H9 (cell line): ENCODE measurements at regions not wholly inside any gene's neighbourhood (a gene's known extent, or its start where the extent isn't known, plus 50 kb on each side); places are given as distances from the start of the nearest gene placed in this dataset.

ENCODE experiments used
- DNase-seq: peaks from one replicate; pipeline ENCODE4 v3.0.0-alpha.2; 2017
- H2AFZ ChIP-seq: one replicate; pipeline ENCODE4 v1.6.1; 2013; ENCODE audit warnings: mild to moderate bottlenecking, low read length, control low read depth, moderate library complexity
- H2AK5ac ChIP-seq: 2 replicates; pipeline ENCODE4 v1.6.1; 2013; ENCODE audit warnings: low read length, control low read depth, mixed read lengths; ENCODE audit not compliant: insufficient read length
- H2BK120ac ChIP-seq: one replicate; pipeline ENCODE4 v1.6.1; 2013; ENCODE audit warnings: low read depth, mild to moderate bottlenecking, low read length, control low read depth, inconsistent platforms; ENCODE audit not compliant: poor library complexity, severe bottlenecking
- H2BK12ac ChIP-seq: 2 replicates; pipeline ENCODE4 v1.6.1; 2013; ENCODE audit warnings: low read length, control low read depth, mixed read lengths, low read depth; ENCODE audit not compliant: insufficient read length
- H2BK15ac ChIP-seq: 2 replicates; pipeline ENCODE4 v1.6.1; 2013; ENCODE audit warnings: low read depth, low read length, control low read depth
- H2BK20ac ChIP-seq: one replicate; pipeline ENCODE4 v1.6.1; 2013; ENCODE audit warnings: low read depth, mild to moderate bottlenecking, low read length, control low read depth, inconsistent platforms; ENCODE audit not compliant: poor library complexity, severe bottlenecking
- H2BK5ac ChIP-seq: 2 replicates; pipeline ENCODE4 v1.6.1; 2013; ENCODE audit warnings: low read length, control low read depth, mixed read lengths; ENCODE audit not compliant: insufficient read length
- H3K14ac ChIP-seq: 2 replicates; pipeline ENCODE4 v1.6.1; 2013; ENCODE audit warnings: low read length, control low read depth; ENCODE audit not compliant: insufficient read depth
- H3K18ac ChIP-seq: 2 replicates; pipeline ENCODE4 v1.6.1; 2013; ENCODE audit warnings: low read depth, mild to moderate bottlenecking, mixed read lengths, low read length, control low read depth; ENCODE audit not compliant: insufficient read length
- H3K23ac ChIP-seq: 2 replicates; pipeline ENCODE4 v1.6.1; 2013; ENCODE audit warnings: low read length, control low read depth, mixed read lengths, low read depth; ENCODE audit not compliant: insufficient read length
- H3K23me2 ChIP-seq: 2 replicates; pipeline ENCODE4 v1.6.1; 2013; ENCODE audit warnings: low read depth, mild to moderate bottlenecking, mixed read lengths, low read length, control low read depth; ENCODE audit not compliant: insufficient read length, poor library complexity, severe bottlenecking
- H3K27ac ChIP-seq: 2 replicates; pipeline ENCODE4 v1.5.1; 2013; ENCODE audit warnings: low read length, control low read depth, mixed read lengths, low read depth; ENCODE audit not compliant: insufficient read length
- H3K27me3 ChIP-seq: 2 replicates; pipeline ENCODE4 v1.6.1; 2013; ENCODE audit warnings: low read length, control low read depth, inconsistent platforms; ENCODE audit not compliant: insufficient read depth
- H3K4ac ChIP-seq: 2 replicates; pipeline ENCODE4 v1.6.1; 2013; ENCODE audit warnings: low read depth, mild to moderate bottlenecking, control low read depth, inconsistent platforms, low read length, moderate library complexity
- H3K4me1 ChIP-seq: 2 replicates; pipeline ENCODE4 v1.6.1; 2013; ENCODE audit warnings: low read length, control low read depth, inconsistent platforms; ENCODE audit not compliant: insufficient read depth
- H3K4me2 ChIP-seq: 2 replicates; pipeline ENCODE4 v1.6.1; 2013; ENCODE audit warnings: low read length, control low read depth, mixed read lengths; ENCODE audit not compliant: insufficient read length, insufficient read depth
- H3K56ac ChIP-seq: 2 replicates; pipeline ENCODE4 v1.6.1; 2013; ENCODE audit warnings: low read depth, mild to moderate bottlenecking, mixed read lengths, low read length, control low read depth; ENCODE audit not compliant: insufficient read length
- H3K79me1 ChIP-seq: 2 replicates; pipeline ENCODE4 v1.6.1; 2013; ENCODE audit warnings: low read depth, mild to moderate bottlenecking, moderate library complexity, low read length, control low read depth, inconsistent platforms; ENCODE audit not compliant: insufficient read depth, poor library complexity, severe bottlenecking
- H3K79me2 ChIP-seq: 2 replicates; pipeline ENCODE4 v1.6.1; 2013; ENCODE audit warnings: low read length, control low read depth, inconsistent platforms; ENCODE audit not compliant: insufficient read depth
- H3K9ac ChIP-seq: 2 replicates; pipeline ENCODE4 v1.6.1; 2013; ENCODE audit warnings: low read length, control low read depth, mixed read lengths; ENCODE audit not compliant: insufficient read length; ENCODE audit errors: extremely low read depth
- H3K9me3 ChIP-seq: one replicate; pipeline ENCODE4 v1.6.1; 2013; ENCODE audit warnings: low read depth, low read length, inconsistent platforms; ENCODE audit not compliant: control insufficient read depth
- H3T11ph ChIP-seq: one replicate; pipeline ENCODE4 v1.6.1; 2013; ENCODE audit warnings: mild to moderate bottlenecking, low read length, control low read depth, inconsistent platforms
- H4K20me1 ChIP-seq: one replicate; pipeline ENCODE4 v1.6.1; 2013; ENCODE audit not compliant: control insufficient read depth, insufficient read length, insufficient read depth
- H4K5ac ChIP-seq: 2 replicates; pipeline ENCODE4 v1.6.1; 2013; ENCODE audit warnings: low read depth, mild to moderate bottlenecking, mixed read lengths, low read length, control low read depth; ENCODE audit not compliant: insufficient read length
- H4K8ac ChIP-seq: replicated peaks from 2 replicates; pipeline ENCODE4 v1.6.1; 2013; ENCODE audit warnings: low read length, control low read depth, mixed read lengths, low read depth; ENCODE audit not compliant: insufficient read length
- H4K91ac ChIP-seq: 2 replicates; pipeline ENCODE4 v1.6.1; 2013; ENCODE audit warnings: low read depth, mild to moderate bottlenecking, moderate library complexity, mixed read lengths, low read length, control low read depth; ENCODE audit not compliant: insufficient read length
- H3K27ac Mint-ChIP-seq, 3 experiments: 2 replicates in 2 of 3; 3 replicates in 1 of 3; pipeline ENCODE4 v1.8.0; 2020 to 2021; ENCODE audit warnings: mixed read lengths in 3 of 3, mild to moderate bottlenecking in 1 of 3, moderate library complexity in 1 of 3
- H3K27me3 Mint-ChIP-seq: 2 replicates; pipeline ENCODE4 v1.8.0; 2021; ENCODE audit warnings: low read depth, mild to moderate bottlenecking, moderate library complexity, mixed read lengths
- H3K36me3 Mint-ChIP-seq, 3 experiments: 2 replicates in 2 of 3; 3 replicates in 1 of 3; pipeline ENCODE4 v1.8.0; 2020 to 2021; ENCODE audit warnings: low read depth in 3 of 3, mixed read lengths in 3 of 3; ENCODE audit not compliant: insufficient read depth in 1 of 3
- H3K4me1 Mint-ChIP-seq, 2 experiments: 2 replicates each; pipeline ENCODE4 v1.8.0; 2020; ENCODE audit warnings: mixed read lengths in 2 of 2
- H3K4me3 Mint-ChIP-seq, 2 experiments: 2 replicates in 1 of 2; 3 replicates in 1 of 2; pipeline ENCODE4 v1.8.0; 2020 to 2021; ENCODE audit warnings: mild to moderate bottlenecking in 2 of 2, mixed read lengths in 2 of 2, moderate library complexity in 1 of 2
- H3K9me3 Mint-ChIP-seq, 2 experiments: 2 replicates in 1 of 2; 3 replicates in 1 of 2; pipeline ENCODE4 v1.8.0; 2020; ENCODE audit warnings: mild to moderate bottlenecking in 2 of 2, mixed read lengths in 2 of 2, moderate library complexity in 1 of 2
- CTCF ChIP-seq: fragments of 200-600 bp; sonication (generic); conservative IDR thresholded peaks from 3 replicates; pipeline ENCODE4 v1.8.0; 2021; ENCODE audit warnings: antibody characterized with exemption, mild to moderate bottlenecking
- WGBS: extraction: QIAGEN DNeasy Blood & Tissue Kit; methylation state at CpG from one replicate; pipeline ENCODE4 v1.1.7; 2013; ENCODE audit warnings: missing lambda C conversion rate, low lambda C conversion rate, mixed read lengths; ENCODE audit not compliant: insufficient read length; ENCODE audit errors: extremely low coverage; 5-methylcytosine and 5-hydroxymethylcytosine counted together

GRCh38 chr6:50285735-50286134, 236.0 kb upstream of the DEFB112 start:
- Histone ChIP-seq H2AK5ac (no peak overlapping the region), H3K4ac (no peak overlapping the region), H3K79me2 (no peaks in the 10 kb centered on the region), H3T11ph (no peak overlapping the region), H3K4me1 (no peaks in the 10 kb centered on the region), H3K79me1 (no peaks in the 10 kb centered on the region), H3K9me3 (no peaks in the 10 kb centered on the region), H3K56ac (no peak overlapping the region), H3K18ac (no peak overlapping the region), H2AFZ (no peak overlapping the region), H2BK12ac (no peak overlapping the region), H3K27ac (no peak overlapping the region), H2BK20ac (no peak overlapping the region), H3K23me2 (no peaks in the 10 kb centered on the region), H4K91ac (no peak overlapping the region), H2BK15ac (no peak overlapping the region), H3K23ac (no peak overlapping the region), H2BK120ac (no peak overlapping the region), H4K8ac (no peak overlapping the region), H3K4me2 (no peak overlapping the region), H3K27me3 (no peaks in the 10 kb centered on the region), H3K9ac (no peak overlapping the region), H4K20me1 (no peaks in the 10 kb centered on the region), H4K5ac (no peak overlapping the region), H3K14ac (no peak overlapping the region), H2BK5ac (no peak overlapping the region)
- Mint-ChIP-seq H3K4me1 (no peaks in the 10 kb centered on the region), H3K27ac (no peak overlapping the region), H3K4me3 (no peak overlapping the region), H3K9me3 (no peaks in the 10 kb centered on the region), H3K36me3 (no peaks in the 10 kb centered on the region), H3K27me3 (no peaks in the 10 kb centered on the region)
- TF ChIP-seq CTCF = no peak
- no CpG with 5 or more reads among the region's 2 CpGs for WGBS
- DNase-seq = no peak
